ENCODE measurements at regions not wholly inside any gene's neighbourhood (a gene's known extent, or its start where the extent isn't known, plus 50 kb on each side); places are given as distances from the start of the nearest gene placed in this dataset.

- DNase-seq: no peak
Measured at GRCh38 chr10:4370376-4370775, 455.6 kb upstream of the AKR1E2 start.

- DNase-seq: no peak
Measured at GRCh38 chr10:4361581-4361980, 464.4 kb upstream of the AKR1E2 start.

- DNase-seq: no peak
Measured at GRCh38 chr10:4359003-4359402, 467.0 kb upstream of the AKR1E2 start.

GRCh38 chr10:4357911-4358310 lies 468.1 kb upstream of the AKR1E2 start:
- no peak for DNase-seq

- DNase-seq: no peak
Measured at GRCh38 chr10:4355350-4355749, 470.7 kb upstream of the AKR1E2 start.

- DNase-seq: no peak
Measured at GRCh38 chr10:4354382-4354812, 471.6 kb upstream of the AKR1E2 start.

GRCh38 chr10:4353964-4354363 lies 472.0 kb upstream of the AKR1E2 start:
- no peak for DNase-seq

GRCh38 chr10:4353059-4353655 lies 472.9 kb upstream of the AKR1E2 start:
- no peak for DNase-seq

GRCh38 chr10:4352414-4352961 lies 473.5 kb upstream of the AKR1E2 start:
- DNase-seq: no peak

GRCh38 chr10:4351723-4352413 lies 474.1 kb upstream of the AKR1E2 start:
- no peak for DNase-seq

GRCh38 chr10:4347397-4347796 lies 478.6 kb upstream of the AKR1E2 start:
- no peak for DNase-seq

GRCh38 chr10:4345877-4346646 lies 479.9 kb upstream of the AKR1E2 start:
- no peak for DNase-seq

GRCh38 chr10:4344492-4344994 lies 481.5 kb upstream of the AKR1E2 start:
- no peak for DNase-seq

GRCh38 chr10:4343873-4344272 lies 482.1 kb upstream of the AKR1E2 start:
- no peak for DNase-seq

- DNase-seq: no peak
Measured at GRCh38 chr10:4343091-4343490, 482.9 kb upstream of the AKR1E2 start.

GRCh38 chr10:4338768-4339167 lies 487.2 kb upstream of the AKR1E2 start:
- DNase-seq: no peak

- no peak for DNase-seq
Measured at GRCh38 chr10:4337563-4337962, 488.4 kb upstream of the AKR1E2 start.

- DNase-seq: no peak
Measured at GRCh38 chr10:4334871-4335270, 491.1 kb upstream of the AKR1E2 start.

- DNase-seq: no peak
Measured at GRCh38 chr10:4334015-4334414, 492.0 kb upstream of the AKR1E2 start.

GRCh38 chr10:4333459-4333894 lies 492.5 kb upstream of the AKR1E2 start:
- DNase-seq: no peak

GRCh38 chr10:4332764-4333458 lies 493.1 kb upstream of the AKR1E2 start:
- no peak for DNase-seq

GRCh38 chr10:4331150-4331549 lies 494.9 kb upstream of the AKR1E2 start:
- no peak for DNase-seq

GRCh38 chr10:4330636-4331035 lies 495.4 kb upstream of the AKR1E2 start:
- no peak for DNase-seq

All from CD4-positive, alpha-beta T cell treated with Interferon gamma for 1 hour (primary cell).